ENCODE measurements at regions not wholly inside any gene's neighbourhood (a gene's known extent, or its start where the extent isn't known, plus 50 kb on each side); places are given as distances from the start of the nearest gene placed in this dataset.

DNA sequence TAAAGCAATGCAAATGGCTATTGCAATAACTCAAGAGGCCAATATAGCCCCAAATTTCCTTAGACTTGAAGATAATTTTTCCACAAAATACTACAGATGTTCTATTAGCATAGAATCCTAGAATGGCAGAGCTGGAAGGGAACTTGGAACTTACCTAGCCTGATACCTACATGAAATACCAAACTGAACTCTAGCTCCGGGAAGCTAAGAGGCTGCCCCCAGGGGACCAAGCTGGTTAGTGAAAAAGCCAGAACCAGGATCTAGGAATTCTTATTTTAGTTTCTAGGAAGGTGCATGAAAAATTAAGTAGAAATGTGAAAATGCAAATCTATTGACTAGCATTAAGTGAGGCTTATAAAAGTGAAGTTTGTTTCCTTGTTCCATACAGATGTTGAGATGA lies 256.0 kb upstream of the CBLB start:
- Mint-ChIP-seq H3K4me1 (peaks cover 76% of the 10 kb centered on the region), H3K4me3 (no peak overlapping the region), H3K27me3 (ENCODE audit: low read depth) (no peaks in the 10 kb centered on the region)

DNA sequence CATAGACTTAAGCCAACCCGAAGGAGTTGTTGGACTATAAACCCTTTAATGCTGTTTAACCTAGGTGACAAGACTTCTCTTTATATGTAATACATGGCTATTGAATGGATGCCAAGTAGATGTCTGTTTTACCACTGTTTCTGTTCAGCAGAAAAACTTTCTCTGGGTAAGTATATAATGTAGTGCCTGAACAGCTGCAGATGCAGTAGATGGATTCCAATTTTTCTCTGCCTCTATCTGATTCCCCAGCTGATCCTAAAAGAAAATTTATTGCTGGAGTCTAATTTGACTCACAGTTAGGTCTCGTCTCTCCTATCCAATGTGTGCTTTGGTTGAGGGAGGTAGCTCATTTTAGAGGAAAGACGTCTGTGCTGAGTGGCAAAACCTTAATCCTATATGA lies 256.5 kb upstream of the CBLB start:
- TF ChIP-seq, protein P1, sequence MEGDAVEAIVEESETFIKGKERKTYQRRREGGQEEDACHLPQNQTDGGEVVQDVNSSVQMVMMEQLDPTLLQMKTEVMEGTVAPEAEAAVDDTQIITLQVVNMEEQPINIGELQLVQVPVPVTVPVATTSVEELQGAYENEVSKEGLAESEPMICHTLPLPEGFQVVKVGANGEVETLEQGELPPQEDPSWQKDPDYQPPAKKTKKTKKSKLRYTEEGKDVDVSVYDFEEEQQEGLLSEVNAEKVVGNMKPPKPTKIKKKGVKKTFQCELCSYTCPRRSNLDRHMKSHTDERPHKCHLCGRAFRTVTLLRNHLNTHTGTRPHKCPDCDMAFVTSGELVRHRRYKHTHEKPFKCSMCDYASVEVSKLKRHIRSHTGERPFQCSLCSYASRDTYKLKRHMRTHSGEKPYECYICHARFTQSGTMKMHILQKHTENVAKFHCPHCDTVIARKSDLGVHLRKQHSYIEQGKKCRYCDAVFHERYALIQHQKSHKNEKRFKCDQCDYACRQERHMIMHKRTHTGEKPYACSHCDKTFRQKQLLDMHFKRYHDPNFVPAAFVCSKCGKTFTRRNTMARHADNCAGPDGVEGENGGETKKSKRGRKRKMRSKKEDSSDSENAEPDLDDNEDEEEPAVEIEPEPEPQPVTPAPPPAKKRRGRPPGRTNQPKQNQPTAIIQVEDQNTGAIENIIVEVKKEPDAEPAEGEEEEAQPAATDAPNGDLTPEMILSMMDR (IDR thresholded peaks at IDR 0.05; ENCODE audit: unreplicated experiment in 3 of 3) = no peak
- Mint-ChIP-seq H3K27ac (peak overlapping the region; percentile 76 to 92 (median 91)), H3K4me1 (peaks cover 79% of the 10 kb centered on the region), H3K9me3 (no peaks in the 10 kb centered on the region), H3K36me3 (ENCODE audit: low read depth) (no peaks in the 10 kb centered on the region), H3K4me3 (peak overlapping the region in 1 of 3 experiments; percentile 30), H3K27me3 (ENCODE audit: low read depth) (no peaks in the 10 kb centered on the region)

More for the DNA sequence above, 256.0 kb upstream of the CBLB start:
- H3K27ac Mint-ChIP-seq = peak overlapping the region; percentile 76 to 92 (median 91)
- no peaks in the 10 kb centered on the region for H3K36me3 Mint-ChIP-seq (ENCODE audit: low read depth)
- TF ChIP-seq, protein P1 (IDR thresholded peaks at IDR 0.05; ENCODE audit: unreplicated experiment in 3 of 3) = no peak
- no peaks in the 10 kb centered on the region for H3K9me3 Mint-ChIP-seq

DNA sequence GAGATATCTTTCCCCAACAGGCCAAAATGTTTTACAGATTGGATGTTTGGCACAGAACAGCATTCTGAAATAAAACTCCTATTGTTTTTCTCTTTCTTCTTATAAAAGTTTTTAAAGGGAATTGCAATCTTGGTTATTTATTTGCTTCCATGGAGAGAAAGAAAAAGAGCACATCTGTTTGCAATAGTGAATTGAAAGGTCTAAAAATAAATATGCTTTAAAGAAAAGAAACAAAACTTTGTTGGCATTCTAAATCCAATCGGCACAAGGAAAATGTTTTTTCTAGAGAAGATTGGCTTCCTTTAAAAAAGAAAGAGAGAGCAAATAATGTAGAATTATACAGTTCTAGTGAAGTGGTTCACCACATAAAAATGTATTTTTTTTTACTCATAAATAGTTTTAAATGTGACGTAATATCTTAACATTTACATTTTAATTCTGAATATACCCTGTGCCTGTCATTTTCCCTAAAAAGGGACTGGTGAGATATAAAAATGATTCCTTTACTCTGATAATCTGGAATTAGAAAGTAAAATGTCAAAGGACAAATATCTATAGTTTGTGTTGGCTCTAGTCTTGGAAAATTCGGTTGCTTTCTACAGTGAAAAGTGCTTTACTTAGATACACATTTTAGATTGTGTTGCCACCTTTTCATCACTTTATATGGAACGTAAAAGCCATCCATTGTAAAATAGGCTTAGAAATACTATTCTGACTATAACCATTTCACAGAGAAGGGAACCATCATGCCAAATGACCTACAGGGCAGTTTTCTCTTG lies 257.4 kb upstream of the CBLB start:
- no peaks in the 10 kb centered on the region for H3K27me3 Mint-ChIP-seq (ENCODE audit: low read depth)
- H3K4me3 Mint-ChIP-seq = peak overlapping the region in 1 of 3 experiments; percentile 39
- no peaks in the 10 kb centered on the region for H3K9me3 Mint-ChIP-seq
- H3K27ac Mint-ChIP-seq = peak overlapping the region; percentile 76 to 92 (median 91)
- no peaks in the 10 kb centered on the region for H3K36me3 Mint-ChIP-seq (ENCODE audit: low read depth)
- TF ChIP-seq, protein P1 (IDR thresholded peaks at IDR 0.05; ENCODE audit: unreplicated experiment in 3 of 3) = no peak
- peaks cover 82% of the 10 kb centered on the region for H3K4me1 Mint-ChIP-seq

DNA sequence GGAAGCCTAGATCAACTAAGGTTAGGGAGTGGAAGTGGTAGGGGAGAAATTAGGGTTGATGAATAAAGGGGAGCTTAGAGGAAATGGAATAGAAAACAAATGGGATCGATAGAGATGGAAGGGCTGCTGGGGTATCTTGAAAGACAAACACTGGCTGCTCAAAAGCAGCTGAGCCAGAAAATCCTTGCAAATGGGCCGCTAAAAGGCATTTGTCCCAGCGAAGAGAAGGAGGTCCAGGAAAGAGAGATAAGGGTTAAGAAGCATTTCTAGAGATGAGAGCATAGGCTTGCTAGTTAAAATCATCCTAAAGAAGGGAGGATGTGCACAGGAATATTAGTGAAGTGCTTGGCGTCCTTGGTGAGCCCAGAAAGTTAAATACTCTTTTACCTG lies 258.0 kb upstream of the CBLB start:
- Mint-ChIP-seq H3K9me3 (no peaks in the 10 kb centered on the region), H3K4me3 (no peak overlapping the region), H3K27ac (peak overlapping the region; percentile 76 to 92 (median 91)), H3K27me3 (ENCODE audit: low read depth) (no peaks in the 10 kb centered on the region), H3K36me3 (ENCODE audit: low read depth) (no peaks in the 10 kb centered on the region), H3K4me1 (peaks cover 86% of the 10 kb centered on the region)
- TF ChIP-seq, protein P1 (IDR thresholded peaks at IDR 0.05; ENCODE audit: unreplicated experiment in 3 of 3) = no peak

DNA sequence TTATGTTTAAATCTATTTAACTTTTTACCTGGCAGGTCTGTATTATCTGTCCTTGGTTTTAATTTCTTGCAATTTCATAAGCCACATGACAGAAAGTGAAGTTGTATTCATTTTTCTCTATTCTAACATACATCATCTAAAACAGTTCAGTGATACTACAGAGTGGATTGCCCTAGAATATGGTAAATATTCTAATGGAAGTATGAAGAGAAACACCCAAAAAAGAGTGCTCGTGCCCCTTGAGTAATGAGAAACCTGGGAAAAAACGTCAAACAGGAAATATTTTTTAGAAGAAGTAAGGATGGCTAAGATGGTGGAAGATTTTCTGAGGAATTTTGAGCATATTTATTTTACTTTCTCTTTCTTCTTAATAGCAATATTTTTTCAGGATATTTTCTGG lies 261.1 kb upstream of the CBLB start:
- Mint-ChIP-seq H3K36me3 (ENCODE audit: low read depth) (no peaks in the 10 kb centered on the region), H3K27me3 (ENCODE audit: low read depth) (no peaks in the 10 kb centered on the region), H3K27ac (peak overlapping the region; percentile 81 to 97 (median 91)), H3K4me1 (peaks cover 65% of the 10 kb centered on the region), H3K4me3 (no peak overlapping the region), H3K9me3 (no peaks in the 10 kb centered on the region)
- TF ChIP-seq, protein P1 (IDR thresholded peaks at IDR 0.05; ENCODE audit: unreplicated experiment in 3 of 3) = no peak
